ENCODE measurements at regions not wholly inside any gene's neighbourhood (a gene's known extent, or its start where the extent isn't known, plus 50 kb on each side); places are given as distances from the start of the nearest gene placed in this dataset.

DNA sequence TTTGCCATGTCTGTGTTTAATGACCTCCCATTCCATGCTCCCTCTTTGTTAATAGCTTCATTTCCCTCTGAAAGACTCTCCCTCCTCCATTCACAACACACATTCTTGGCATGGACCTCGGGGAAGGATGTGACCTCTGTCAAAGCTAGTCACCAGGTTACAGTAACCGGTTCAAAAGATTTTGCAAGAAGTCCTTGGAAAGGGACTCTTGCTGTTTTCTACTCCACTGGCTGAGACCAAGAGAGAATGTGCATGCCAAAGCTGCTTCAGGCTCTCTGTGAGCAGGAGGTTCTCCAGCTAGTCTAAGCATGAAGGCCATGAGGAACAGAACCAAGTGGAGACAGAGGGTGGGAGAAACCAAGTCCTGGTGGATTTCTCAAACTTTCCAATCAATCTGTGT is 732.6 kb downstream of the CCSER2 start:
- TF ChIP-seq, protein P1, sequence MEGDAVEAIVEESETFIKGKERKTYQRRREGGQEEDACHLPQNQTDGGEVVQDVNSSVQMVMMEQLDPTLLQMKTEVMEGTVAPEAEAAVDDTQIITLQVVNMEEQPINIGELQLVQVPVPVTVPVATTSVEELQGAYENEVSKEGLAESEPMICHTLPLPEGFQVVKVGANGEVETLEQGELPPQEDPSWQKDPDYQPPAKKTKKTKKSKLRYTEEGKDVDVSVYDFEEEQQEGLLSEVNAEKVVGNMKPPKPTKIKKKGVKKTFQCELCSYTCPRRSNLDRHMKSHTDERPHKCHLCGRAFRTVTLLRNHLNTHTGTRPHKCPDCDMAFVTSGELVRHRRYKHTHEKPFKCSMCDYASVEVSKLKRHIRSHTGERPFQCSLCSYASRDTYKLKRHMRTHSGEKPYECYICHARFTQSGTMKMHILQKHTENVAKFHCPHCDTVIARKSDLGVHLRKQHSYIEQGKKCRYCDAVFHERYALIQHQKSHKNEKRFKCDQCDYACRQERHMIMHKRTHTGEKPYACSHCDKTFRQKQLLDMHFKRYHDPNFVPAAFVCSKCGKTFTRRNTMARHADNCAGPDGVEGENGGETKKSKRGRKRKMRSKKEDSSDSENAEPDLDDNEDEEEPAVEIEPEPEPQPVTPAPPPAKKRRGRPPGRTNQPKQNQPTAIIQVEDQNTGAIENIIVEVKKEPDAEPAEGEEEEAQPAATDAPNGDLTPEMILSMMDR (conservative IDR thresholded peaks at IDR 0.05; ENCODE audit: low read depth, low read length), result no peak
- no peak for TF ChIP-seq EZH2 (IDR thresholded peaks at IDR 0.05; ENCODE audit: borderline replicate concordance, low read depth, low read length, poor library complexity, severe bottlenecking)
